HEK293 (cell line): ENCODE measurements at regions not wholly inside any gene's neighbourhood (a gene's known extent, or its start where the extent isn't known, plus 50 kb on each side); places are given as distances from the start of the nearest gene placed in this dataset.
A peak's percentile ranks its signal among the peaks of the same experiment; 100 is the strongest.

Experiments used
- CTCF ChIA-PET: fragments of 350-600 bp; formaldehyde crosslinking; extraction: SDS; loops from one replicate; lab custom pipeline; 2021; ENCODE audit warnings: antibody characterized with exemption; lab: Yijun Ruan, JAX
- POLR2A ChIA-PET: fragments of 300-600 bp; formaldehyde crosslinking; extraction: SDS; loops from one replicate; lab custom pipeline; 2020; ENCODE audit warnings: antibody characterized with exemption, inconsistent platforms; lab: Yijun Ruan, JAX
- H3K27ac ChIP-seq: fragments of 200-500 bp; sonication (Bioruptor generic); 2 replicates; pipeline ENCODE4 v1.5.1; 2014; ENCODE audit warnings: low read depth, low read length, control low read depth, inconsistent platforms; ENCODE audit errors: extremely low read depth
- H3K36me3 ChIP-seq, 2 experiments: fragments of 200-500 bp in 1 of 2; sonication (Bioruptor generic) in 1 of 2; 1 replicate in 1 of 2; 2 replicates in 1 of 2; pipeline ENCODE4 v1.5.1; 2014 to 2017; ENCODE audit warnings: inconsistent platforms in 2 of 2, low read length in 2 of 2; ENCODE audit not compliant: control insufficient read depth in 2 of 2, insufficient read depth in 1 of 2
- H3K4me1 ChIP-seq: fragments of 200-500 bp; sonication (Bioruptor generic); 2 replicates; pipeline ENCODE4 v1.5.1; 2014; ENCODE audit warnings: mild to moderate bottlenecking, low read length, inconsistent platforms; ENCODE audit not compliant: control insufficient read depth, insufficient read depth
- H3K4me3 ChIP-seq: 2 replicates; pipeline ENCODE4 v1.5.1; 2011; ENCODE audit warnings: low read depth, mild to moderate bottlenecking, control low read depth, low read length, moderate library complexity
- H3K9me3 ChIP-seq: fragments of 200-500 bp; sonication (Bioruptor generic); 2 replicates; pipeline ENCODE4 v1.5.1; 2014; ENCODE audit warnings: low read depth, low read length, inconsistent platforms; ENCODE audit not compliant: control insufficient read depth, insufficient read depth
- MZF1 ChIP-seq: fragments of 450-650 bp; formaldehyde crosslinking; IDR thresholded peaks from 2 replicates; pipeline ENCODE4 v1.5.1; 2017; ENCODE audit warnings: missing biosample characterization, missing genetic modification characterization, borderline replicate concordance
- PBX3 ChIP-seq: sonication (generic); formaldehyde crosslinking; IDR thresholded peaks from 2 replicates; pipeline ENCODE4 v1.8.1; 2022; ENCODE audit warnings: mild to moderate bottlenecking, moderate library complexity, missing genetic modification reagents
- REPIN1 ChIP-seq: fragments of 450-650 bp; formaldehyde crosslinking; IDR thresholded peaks from 2 replicates; pipeline ENCODE4 v1.5.1; 2017; ENCODE audit warnings: missing biosample characterization, missing genetic modification characterization, low read depth
- REST ChIP-seq: fragments of 450-650 bp; formaldehyde crosslinking; IDR thresholded peaks from 2 replicates; pipeline ENCODE4 v1.5.1; 2016; ENCODE audit warnings: missing biosample characterization, missing genetic modification characterization
- TSHZ1 ChIP-seq: fragments of 450-650 bp; formaldehyde crosslinking; IDR thresholded peaks from 2 replicates; pipeline ENCODE4 v1.5.1; 2016; ENCODE audit warnings: missing biosample characterization, missing genetic modification characterization, borderline replicate concordance
- WT1 ChIP-seq: fragments of 450-650 bp; formaldehyde crosslinking; IDR thresholded peaks from 2 replicates; pipeline ENCODE4 v1.5.1; 2016; ENCODE audit warnings: missing biosample characterization, missing genetic modification characterization
- YY1 ChIP-seq: fragments of 450-650 bp; formaldehyde crosslinking; IDR thresholded peaks from 2 replicates; pipeline ENCODE4 v1.5.1; 2018; ENCODE audit warnings: missing biosample characterization, missing genetic modification characterization
- ZIC2 ChIP-seq: fragments of 450-650 bp; formaldehyde crosslinking; IDR thresholded peaks from 2 replicates; pipeline ENCODE4 v1.5.1; 2016; ENCODE audit warnings: missing biosample characterization, missing genetic modification characterization
- ZNF2 ChIP-seq: fragments of 450-650 bp; formaldehyde crosslinking; IDR thresholded peaks from 2 replicates; pipeline ENCODE4 v1.5.1; 2016; ENCODE audit warnings: missing biosample characterization, missing genetic modification characterization
- ZNF223 ChIP-seq: fragments of 450-650 bp; formaldehyde crosslinking; IDR thresholded peaks from 2 replicates; pipeline ENCODE4 v1.5.1; 2016; ENCODE audit warnings: missing biosample characterization, missing genetic modification characterization
- ZNF266 ChIP-seq: fragments of 450-650 bp; formaldehyde crosslinking; IDR thresholded peaks from 2 replicates; pipeline ENCODE4 v1.5.1; 2016; ENCODE audit warnings: missing biosample characterization, missing genetic modification characterization, low read depth
- ZNF391 ChIP-seq: fragments of 450-650 bp; formaldehyde crosslinking; IDR thresholded peaks from 2 replicates; pipeline ENCODE4 v1.5.1; 2016; ENCODE audit warnings: low read depth, missing biosample characterization, missing genetic modification characterization, borderline replicate concordance
- ZNF423 ChIP-seq: fragments of 450-650 bp; formaldehyde crosslinking; IDR thresholded peaks from 2 replicates; pipeline ENCODE4 v1.5.1; 2016; ENCODE audit warnings: missing biosample characterization, missing genetic modification characterization
- ZNF843 ChIP-seq: fragments of 450-650 bp; formaldehyde crosslinking; IDR thresholded peaks from 2 replicates; pipeline ENCODE4 v1.5.1; 2016; ENCODE audit warnings: missing biosample characterization, missing genetic modification characterization
- ZSCAN30 ChIP-seq: fragments of 450-650 bp; IDR thresholded peaks from 2 replicates; pipeline ENCODE4 v1.5.1; 2018; ENCODE audit warnings: missing biosample characterization, mild to moderate bottlenecking, missing genetic modification characterization, moderate library complexity
- ZSCAN5A ChIP-seq: fragments of 450-650 bp; formaldehyde crosslinking; IDR thresholded peaks from 2 replicates; pipeline ENCODE4 v1.5.1; 2016; ENCODE audit warnings: missing biosample characterization, missing genetic modification characterization

GRCh38 chr3:24058940-24059705 lies 114.0 kb downstream of the NR1D2 start (continued):
- TF ChIP-seq ZNF423 (tag by site-specific recombination) (no peak), TSHZ1 (tag by site-specific recombination) (no peak), WT1 (tag by site-specific recombination) (no peak), ZSCAN5A (tag by site-specific recombination) (no peak), MZF1 (no peak), ZNF2 (tag by site-specific recombination) (no peak), ZSCAN30 (tag by site-specific recombination) (no peak)

GRCh38 chr3:24060055-24060454 lies 115.0 kb downstream of the NR1D2 start:
- Histone ChIP-seq H3K27ac (no peak overlapping the region), H3K9me3 (no peaks in the 10 kb centered on the region), H3K4me3 (no peak overlapping the region), H3K4me1 (no peaks in the 10 kb centered on the region), H3K36me3 (no peaks in the 10 kb centered on the region)
- TF ChIP-seq ZIC2 (peak; percentile 99), PBX3 (CRISPR knock-in tag) (no peak), REST (tag by site-specific recombination) (no peak), ZNF391 (tag by site-specific recombination) (no peak)
- ChIA-PET POLR2A (no interaction called here), CTCF (interaction anchor here (1.6 kb wide), 1 partner anchor 177 kb away, joined by 4 read pairs; no protein-coding TSS in a partner anchor)

GRCh38 chr3:24062916-24063315 lies 117.8 kb downstream of the NR1D2 start:
- H3K4me3 ChIP-seq: no peak overlapping the region
- POLR2A ChIA-PET: no interaction called here
- no peaks in the 10 kb centered on the region for H3K4me1 ChIP-seq
- H3K27ac ChIP-seq: no peak overlapping the region
- no peaks in the 10 kb centered on the region for H3K36me3 ChIP-seq
- CTCF ChIA-PET: interaction anchor here (0.7 kb wide), 1 partner anchor 175 kb away, joined by 4 read pairs; no protein-coding TSS in a partner anchor
- TF ChIP-seq ZNF266 (tag by site-specific recombination) (no peak), ZNF843 (tag by site-specific recombination) (no peak), REPIN1 (no peak), ZNF223 (tag by site-specific recombination) (no peak), YY1 (tag by site-specific recombination) (no peak)
- no peaks in the 10 kb centered on the region for H3K9me3 ChIP-seq
